Upper lobe of left lung (tissue), 4 donors: ENCODE measurements at regions not wholly inside any gene's neighbourhood (a gene's known extent, or its start where the extent isn't known, plus 50 kb on each side); places are given as distances from the start of the nearest gene placed in this dataset.

Experiments
- CTCF ChIP-seq, 6 experiments: fragments of 450-650 bp in 4 of 6; fragments of 200-600 bp in 2 of 6; sonication (generic) in 2 of 6; IDR thresholded peaks; one replicate each; pipeline ENCODE4 v1.5.1; 2016 to 2019; ENCODE audit warnings: antibody characterized with exemption in 6 of 6
- POLR2A ChIP-seq, 4 donors: fragments of 450-650 bp; IDR thresholded peaks; one replicate each; pipeline ENCODE4 v1.5.1; 2016 to 2017; ENCODE audit warnings: antibody characterized with exemption in 4 of 4, mild to moderate bottlenecking in 2 of 4
- POLR2AphosphoS5 ChIP-seq, 2 donors: sonication (generic); formaldehyde crosslinking; IDR thresholded peaks; one replicate each; pipeline ENCODE4 v1.5.1; 2017; ENCODE audit warnings: antibody characterized with exemption in 2 of 2

GRCh38 chr3:105013657-105014056, 353.1 kb upstream of the ALCAM start:
- no peak for TF ChIP-seq POLR2AphosphoS5 (IDR thresholded peaks at IDR 0.05)
- no peak for TF ChIP-seq CTCF (IDR thresholded peaks at IDR 0.05)
- no peak for TF ChIP-seq POLR2A (IDR thresholded peaks at IDR 0.05)
